Activated naive CD4-positive, alpha-beta T cell (primary cell): ENCODE measurements at regions not wholly inside any gene's neighbourhood (a gene's known extent, or its start where the extent isn't known, plus 50 kb on each side); places are given as distances from the start of the nearest gene placed in this dataset.
"Not testable (repeated sequence)": the region's sequence is repeated elsewhere in the genome, so short reads cannot be mapped to it uniquely, and the experiment has no call there.

Experiments used
- DNase-seq, 4 experiments: peaks; one replicate each; lab custom pipeline; 2025; lab: John Stamatoyannopoulos, UW

GRCh38 chr15:59830873-59831272 is 141.8 kb upstream of the BNIP2 start:
- DNase-seq: no peak

GRCh38 chr15:59830098-59830497 is 141.0 kb upstream of the BNIP2 start:
- DNase-seq: no peak

GRCh38 chr15:59828861-59829260 is 139.7 kb upstream of the BNIP2 start:
- DNase-seq: no peak

- DNase-seq: no peak
These were observed 139.1 kb upstream of the BNIP2 start for GRCh38 chr15:59828263-59828662.

- no peak for DNase-seq
These were observed 136.8 kb upstream of the BNIP2 start for GRCh38 chr15:59825901-59826300.

GRCh38 chr15:59821286-59821685 is 132.2 kb upstream of the BNIP2 start:
- no peak for DNase-seq

GRCh38 chr15:59819092-59819491 is 130.0 kb upstream of the BNIP2 start:
- DNase-seq: no peak

GRCh38 chr15:59818336-59818735 is 129.2 kb upstream of the BNIP2 start:
- no peak for DNase-seq

GRCh38 chr15:59817834-59818233 is 128.7 kb upstream of the BNIP2 start:
- no peak for DNase-seq

- no peak for DNase-seq
These were observed 127.9 kb upstream of the BNIP2 start for GRCh38 chr15:59817053-59817452.

- DNase-seq: peak in 2 of 4 experiments; percentile 12 to 24
These were observed 125.3 kb upstream of the BNIP2 start for GRCh38 chr15:59814409-59814808.

GRCh38 chr15:59812889-59813288 is 123.8 kb upstream of the BNIP2 start:
- DNase-seq: no peak

- no peak for DNase-seq
These were observed 123.2 kb upstream of the BNIP2 start for GRCh38 chr15:59812250-59812870.

- peak in 2 of 4 experiments; percentile 60 to 70 for DNase-seq
These were observed 114.3 kb upstream of the BNIP2 start for GRCh38 chr15:59803293-59803966.

GRCh38 chr15:59801649-59802048 is 112.5 kb upstream of the BNIP2 start:
- DNase-seq: no peak

GRCh38 chr15:59798605-59798917 is 109.4 kb upstream of the BNIP2 start:
- no peak for DNase-seq

GRCh38 chr15:59797756-59798604 is 108.9 kb upstream of the BNIP2 start:
- no peak for DNase-seq

GRCh38 chr15:59794229-59794886 is 105.2 kb upstream of the BNIP2 start:
- DNase-seq: no peak

- peak in 2 of 4 experiments; percentile 7 to 8 for DNase-seq
These were observed 103.2 kb upstream of the BNIP2 start for GRCh38 chr15:59792359-59792758.

GRCh38 chr15:59791755-59792154 is 102.6 kb upstream of the BNIP2 start:
- no peak for DNase-seq

- DNase-seq: no peak
These were observed 102.0 kb upstream of the BNIP2 start for GRCh38 chr15:59791079-59791478.

GRCh38 chr15:59786466-59786865 is 97.3 kb upstream of the BNIP2 start:
- not testable (repeated sequence) for DNase-seq

GRCh38 chr15:59785981-59786380 is 96.9 kb upstream of the BNIP2 start:
- DNase-seq: not testable (repeated sequence)
